IMR-90 (cell line): ENCODE measurements at regions not wholly inside any gene's neighbourhood (a gene's known extent, or its start where the extent isn't known, plus 50 kb on each side); places are given as distances from the start of the nearest gene placed in this dataset.

Source experiments
- ATAC-seq: fragments of 200-7000 bp; cut with Tn5 transposase; 2 replicates; pipeline ENCODE4 v1.9.1; 2020; ENCODE audit warnings: low read depth, mild to moderate bottlenecking, moderate library complexity
- BruUV-seq: library from RNA; stranded (reverse); fragments of 400-500 nt; replicated peaks from 2 replicates; lab custom pipeline; 2021; lab: Mats Ljungman, UMichigan
- CTCF ChIA-PET: fragments of 300-600 bp; formaldehyde crosslinking; extraction: SDS; loops from one replicate; lab custom pipeline; 2021; ENCODE audit warnings: antibody characterized with exemption; lab: Yijun Ruan, JAX
- POLR2A ChIA-PET: fragments of 300-600 bp; sonication (Branson Sonifier 250); formaldehyde crosslinking; loops from one replicate; lab custom pipeline; 2022; ENCODE audit warnings: antibody characterized with exemption; ENCODE audit not compliant: unreplicated experiment; lab: Charles Lee
- DNase-seq: peaks from one replicate; pipeline ENCODE4 v3.0.0; 2013
- H2AFZ ChIP-seq: replicated peaks from 2 replicates; pipeline ENCODE3; 2013; ENCODE audit warnings: low read length, mild to moderate bottlenecking; ENCODE audit not compliant: poor library complexity
- H2AK5ac ChIP-seq: 2 replicates; pipeline ENCODE4 v1.6.1; 2013; ENCODE audit warnings: low read depth, low read length, inconsistent platforms
- H2AK9ac ChIP-seq: replicated peaks from 2 replicates; pipeline ENCODE3; 2013; ENCODE audit warnings: mild to moderate bottlenecking, low read depth, low read length, moderate library complexity; ENCODE audit not compliant: poor library complexity
- H2BK120ac ChIP-seq: 2 replicates; pipeline ENCODE4 v1.6.1; 2013; ENCODE audit warnings: low read depth, low read length, inconsistent platforms
- H2BK15ac ChIP-seq: 3 replicates; pipeline ENCODE4 v1.6.1; 2013; ENCODE audit warnings: low read depth, low read length, inconsistent platforms
- H2BK20ac ChIP-seq: 2 replicates; pipeline ENCODE4 v1.6.1; 2013; ENCODE audit warnings: low read depth, mild to moderate bottlenecking, inconsistent platforms, low read length, moderate library complexity
- H2BK5ac ChIP-seq: 2 replicates; pipeline ENCODE4 v1.6.1; 2013; ENCODE audit warnings: mild to moderate bottlenecking, low read depth, low read length, inconsistent platforms; ENCODE audit not compliant: poor library complexity, severe bottlenecking
- H3K14ac ChIP-seq: replicated peaks from 2 replicates; pipeline ENCODE4 v1.6.1; 2013; ENCODE audit warnings: low read depth, low read length, inconsistent platforms
- H3K18ac ChIP-seq: 2 replicates; pipeline ENCODE4 v1.6.1; 2013; ENCODE audit warnings: low read depth, low read length, control low read depth
- H3K23ac ChIP-seq: 2 replicates; pipeline ENCODE4 v1.6.1; 2013; ENCODE audit warnings: low read depth, low read length, inconsistent platforms
- H3K27ac ChIP-seq: 2 replicates; pipeline ENCODE4 v1.5.1; 2013; ENCODE audit warnings: mild to moderate bottlenecking, control low read depth, low read length; ENCODE audit not compliant: insufficient read depth
- H3K27me3 ChIP-seq: 2 replicates; pipeline ENCODE4 v1.6.1; 2013; ENCODE audit warnings: low read length; ENCODE audit not compliant: control insufficient read depth, insufficient read depth
- H3K36me3 ChIP-seq: 2 replicates; pipeline ENCODE4 v1.6.1; 2013; ENCODE audit warnings: low read length, mixed read lengths; ENCODE audit not compliant: control insufficient read depth, insufficient read depth
- H3K4ac ChIP-seq: 2 replicates; pipeline ENCODE4 v1.6.1; 2013; ENCODE audit warnings: low read depth, low read length, inconsistent platforms
- H3K4me1 ChIP-seq: 2 replicates; pipeline ENCODE4 v1.6.1; 2013; ENCODE audit warnings: low read length, mixed read lengths; ENCODE audit not compliant: control insufficient read depth, insufficient read depth
- H3K4me2 ChIP-seq: 2 replicates; pipeline ENCODE4 v1.6.1; 2013; ENCODE audit warnings: low read depth, mild to moderate bottlenecking, control low read depth, low read length, moderate library complexity
- H3K4me3 ChIP-seq: 2 replicates; pipeline ENCODE4 v1.5.1; 2013; ENCODE audit warnings: low read depth, mild to moderate bottlenecking, control low read depth, low read length, moderate library complexity; ENCODE audit not compliant: insufficient read depth
- H3K56ac ChIP-seq: 2 replicates; pipeline ENCODE4 v1.6.1; 2013; ENCODE audit warnings: low read length, inconsistent platforms; ENCODE audit not compliant: insufficient read depth; ENCODE audit errors: extremely low read depth
- H3K79me1 ChIP-seq, 2 experiments: 2 replicates each; pipeline ENCODE4 v1.6.1; 2013; ENCODE audit warnings: low read length in 2 of 2, inconsistent platforms in 1 of 2, low read depth in 1 of 2
- H3K9ac ChIP-seq: 2 replicates; pipeline ENCODE4 v1.6.1; 2013; ENCODE audit warnings: low read depth, low read length, control low read depth
- H3K9me1 ChIP-seq: 2 replicates; pipeline ENCODE4 v1.6.1; 2013; ENCODE audit warnings: low read length, inconsistent platforms; ENCODE audit not compliant: insufficient read depth
- H3K9me3 ChIP-seq: 2 replicates; pipeline ENCODE4 v1.6.1; 2013; ENCODE audit warnings: low read length; ENCODE audit not compliant: control insufficient read depth, insufficient read depth
- H4K20me1 ChIP-seq: 2 replicates; pipeline ENCODE4 v1.6.1; 2013; ENCODE audit warnings: low read length, inconsistent platforms; ENCODE audit not compliant: insufficient read depth
- H4K5ac ChIP-seq: 2 replicates; pipeline ENCODE4 v1.6.1; 2013; ENCODE audit warnings: mild to moderate bottlenecking, low read depth, low read length, control low read depth
- H4K8ac ChIP-seq, 2 experiments: 2 replicates each; pipeline ENCODE4 v1.6.1; 2013; ENCODE audit warnings: low read depth in 2 of 2, low read length in 2 of 2, control low read depth in 1 of 2, inconsistent platforms in 1 of 2
- H4K91ac ChIP-seq: 2 replicates; pipeline ENCODE4 v1.6.1; 2013; ENCODE audit warnings: low read depth, low read length, inconsistent platforms; ENCODE audit not compliant: insufficient read depth
- FOS ChIP-seq: fragments of 150-350 bp; IDR thresholded peaks from 2 replicates; pipeline ENCODE4 v1.6.1; 2016; ENCODE audit warnings: low read depth, low read length
- MAFK ChIP-seq: IDR thresholded peaks from 2 replicates; pipeline ENCODE4 v1.6.1; 2012; ENCODE audit warnings: low read depth, low read length, improper control_type of control experiment
- MXI1 ChIP-seq: IDR thresholded peaks from 2 replicates; pipeline ENCODE4 v1.6.1; 2012; ENCODE audit warnings: low read depth, mild to moderate bottlenecking, low read length, moderate library complexity, borderline replicate concordance
- RAD21 ChIP-seq: IDR thresholded peaks from 2 replicates; pipeline ENCODE4 v1.6.1; 2012; ENCODE audit warnings: low read length, improper control_type of control experiment
- RFX5 ChIP-seq: IDR thresholded peaks from 2 replicates; pipeline ENCODE4 v1.8.0; 2012; ENCODE audit warnings: low read depth, mild to moderate bottlenecking, low read length, moderate library complexity
- WGBS, 2 experiments: methylation state at CpG; one replicate each; pipeline versions ENCODE4 v1.1.5 to v1.1.7; 2013; ENCODE audit warnings: missing lambda C conversion rate in 2 of 2; ENCODE audit not compliant: insufficient read length in 1 of 2; ENCODE audit errors: extremely low coverage in 2 of 2; 5-methylcytosine and 5-hydroxymethylcytosine counted together
- dilution Hi-C: fragments of 300-500 bp; cut with HindIII; formaldehyde crosslinking; loops from one replicate; pipeline ENCODE4 v1.14.3; 2018; ENCODE audit warnings: low sequenced_read_pairs; ENCODE audit not compliant: unreplicated experiment
- in situ Hi-C: fragments of 300-500 bp; cut with MboI; formaldehyde crosslinking; loops from 3 replicates; pipeline ENCODE4 v1.14.3; 2019; ENCODE audit warnings: low sequenced_read_pairs, inconsistent platforms, mixed read lengths
- intact Hi-C: fragments of 100-400 bp; cut with micrococcal nuclease; formaldehyde crosslinking; loops from 2 replicates; pipeline ENCODE4 v1.10.0; 2022

GRCh38 chr1:238985312-238985711, 401.1 kb upstream of the CHRM3 start:
- no peak overlapping the region for H4K91ac ChIP-seq
- no peak for DNase-seq
- in situ Hi-C loops: no loop called here
- intact Hi-C loops: no loop called here
- H3K23ac ChIP-seq: no peak overlapping the region
- H4K8ac ChIP-seq: no peak overlapping the region
- no peaks in the 10 kb centered on the region for H3K27me3 ChIP-seq
- H3K18ac ChIP-seq: no peak overlapping the region
- H4K20me1 ChIP-seq: no peaks in the 10 kb centered on the region
- no peaks in the 10 kb centered on the region for H3K9me1 ChIP-seq
- H3K4ac ChIP-seq: no peak overlapping the region
- ChIA-PET POLR2A (no interaction called here), CTCF (no interaction called here)
- no CpG with 5 or more reads among the region's 2 CpGs for WGBS, 2 experiments
- H3K4me3 ChIP-seq: no peak overlapping the region
- no peak overlapping the region for H2AK9ac ChIP-seq
- H3K9me3 ChIP-seq: peaks cover 4% of the 10 kb centered on the region
- no peaks in the 10 kb centered on the region for H3K79me1 ChIP-seq
- H3K27ac ChIP-seq: no peak overlapping the region
- no peak overlapping the region for H2BK15ac ChIP-seq
- H2BK20ac ChIP-seq: no peak overlapping the region
- no peak overlapping the region for H3K56ac ChIP-seq
- no TSS peak for BruUV-seq
- TF ChIP-seq RAD21 (no peak), FOS (no peak), MXI1 (no peak), RFX5 (no peak), MAFK (no peak)
- H2BK120ac ChIP-seq: no peak overlapping the region
- no peak for ATAC-seq
- no peak overlapping the region for H2AK5ac ChIP-seq
- no peaks in the 10 kb centered on the region for H3K36me3 ChIP-seq
- no peak overlapping the region for H3K9ac ChIP-seq
- no peak overlapping the region for H3K4me2 ChIP-seq
- H3K4me1 ChIP-seq: no peaks in the 10 kb centered on the region
- no peak overlapping the region for H2AFZ ChIP-seq
- H4K5ac ChIP-seq: no peak overlapping the region
- no peak overlapping the region for H3K14ac ChIP-seq
- no peak overlapping the region for H2BK5ac ChIP-seq
- dilution Hi-C loops: no loop called here
